Ishikawa (cell line): ENCODE measurements at regions not wholly inside any gene's neighbourhood (a gene's known extent, or its start where the extent isn't known, plus 50 kb on each side); places are given as distances from the start of the nearest gene placed in this dataset.

Source experiments
- CEBPB ChIP-seq: IDR thresholded peaks from 2 replicates; pipeline ENCODE4 v1.6.1; 2012
- CREB1 ChIP-seq: IDR thresholded peaks from 2 replicates; pipeline ENCODE4 v1.6.1; 2012; ENCODE audit warnings: low read depth
- EGR1 ChIP-seq: IDR thresholded peaks from 2 replicates; pipeline ENCODE4 v1.6.1; 2012
- EP300 ChIP-seq: IDR thresholded peaks from 2 replicates; pipeline ENCODE4 v1.6.1; 2012; ENCODE audit warnings: borderline replicate concordance
- FOXM1 ChIP-seq: IDR thresholded peaks from 2 replicates; pipeline ENCODE4 v1.6.1; 2012; ENCODE audit warnings: low read depth, borderline replicate concordance
- NFIC ChIP-seq: IDR thresholded peaks from 2 replicates; pipeline ENCODE4 v1.6.1; 2012
- RAD21 ChIP-seq: IDR thresholded peaks from 2 replicates; pipeline ENCODE4 v1.6.1; 2012; ENCODE audit warnings: low read depth
- TAF1 ChIP-seq: IDR thresholded peaks from 2 replicates; pipeline ENCODE4 v1.6.1; 2012; ENCODE audit warnings: low read depth, mild to moderate bottlenecking
- TCF12 ChIP-seq: IDR thresholded peaks from 2 replicates; pipeline ENCODE4 v1.6.1; 2012; ENCODE audit warnings: low read depth
- TEAD4 ChIP-seq: IDR thresholded peaks from 2 replicates; pipeline ENCODE4 v1.6.1; 2012
- YY1 ChIP-seq: IDR thresholded peaks from 2 replicates; pipeline ENCODE4 v1.6.1; 2012; ENCODE audit warnings: low read depth
- ZBTB7A ChIP-seq: IDR thresholded peaks from 2 replicates; pipeline ENCODE4 v1.6.1; 2012; ENCODE audit warnings: low read depth
- TF ChIP-seq, protein P1 (sequence below): IDR thresholded peaks from 2 replicates; pipeline ENCODE4 v1.6.1; 2012
- TF ChIP-seq, protein P2 (sequence below): IDR thresholded peaks from 2 replicates; pipeline ENCODE4 v1.6.1; 2012; ENCODE audit warnings: low read depth, mild to moderate bottlenecking
- TF ChIP-seq, protein P3 (sequence below): IDR thresholded peaks from 2 replicates; pipeline ENCODE4 v1.6.1; 2012

DNA sequence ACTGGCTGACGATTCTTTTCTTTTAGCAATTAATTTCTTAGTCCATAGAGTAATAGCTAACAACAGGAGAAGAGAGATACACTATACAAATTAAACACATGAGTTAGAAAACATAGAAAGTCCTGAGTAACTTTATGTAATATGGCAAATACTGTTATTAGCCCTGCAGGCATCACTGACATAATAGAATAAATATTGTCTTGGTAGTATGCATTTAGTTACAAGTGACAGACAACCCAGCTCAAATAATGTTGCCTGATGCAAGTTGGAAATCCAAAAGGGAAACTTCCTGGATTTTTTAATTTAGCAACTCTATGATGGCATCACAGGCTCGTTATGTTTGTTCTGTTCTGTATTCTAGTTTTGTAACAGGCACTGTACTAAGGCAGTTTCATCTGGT, 95.1 kb downstream of the DKK1 start:
- TF ChIP-seq, protein P1, sequence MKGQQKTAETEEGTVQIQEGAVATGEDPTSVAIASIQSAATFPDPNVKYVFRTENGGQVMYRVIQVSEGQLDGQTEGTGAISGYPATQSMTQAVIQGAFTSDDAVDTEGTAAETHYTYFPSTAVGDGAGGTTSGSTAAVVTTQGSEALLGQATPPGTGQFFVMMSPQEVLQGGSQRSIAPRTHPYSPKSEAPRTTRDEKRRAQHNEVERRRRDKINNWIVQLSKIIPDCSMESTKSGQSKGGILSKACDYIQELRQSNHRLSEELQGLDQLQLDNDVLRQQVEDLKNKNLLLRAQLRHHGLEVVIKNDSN, result no peak
- TF ChIP-seq RAD21 (no peak), EP300 (no peak), TCF12 (no peak)
- TF ChIP-seq, protein P2, sequence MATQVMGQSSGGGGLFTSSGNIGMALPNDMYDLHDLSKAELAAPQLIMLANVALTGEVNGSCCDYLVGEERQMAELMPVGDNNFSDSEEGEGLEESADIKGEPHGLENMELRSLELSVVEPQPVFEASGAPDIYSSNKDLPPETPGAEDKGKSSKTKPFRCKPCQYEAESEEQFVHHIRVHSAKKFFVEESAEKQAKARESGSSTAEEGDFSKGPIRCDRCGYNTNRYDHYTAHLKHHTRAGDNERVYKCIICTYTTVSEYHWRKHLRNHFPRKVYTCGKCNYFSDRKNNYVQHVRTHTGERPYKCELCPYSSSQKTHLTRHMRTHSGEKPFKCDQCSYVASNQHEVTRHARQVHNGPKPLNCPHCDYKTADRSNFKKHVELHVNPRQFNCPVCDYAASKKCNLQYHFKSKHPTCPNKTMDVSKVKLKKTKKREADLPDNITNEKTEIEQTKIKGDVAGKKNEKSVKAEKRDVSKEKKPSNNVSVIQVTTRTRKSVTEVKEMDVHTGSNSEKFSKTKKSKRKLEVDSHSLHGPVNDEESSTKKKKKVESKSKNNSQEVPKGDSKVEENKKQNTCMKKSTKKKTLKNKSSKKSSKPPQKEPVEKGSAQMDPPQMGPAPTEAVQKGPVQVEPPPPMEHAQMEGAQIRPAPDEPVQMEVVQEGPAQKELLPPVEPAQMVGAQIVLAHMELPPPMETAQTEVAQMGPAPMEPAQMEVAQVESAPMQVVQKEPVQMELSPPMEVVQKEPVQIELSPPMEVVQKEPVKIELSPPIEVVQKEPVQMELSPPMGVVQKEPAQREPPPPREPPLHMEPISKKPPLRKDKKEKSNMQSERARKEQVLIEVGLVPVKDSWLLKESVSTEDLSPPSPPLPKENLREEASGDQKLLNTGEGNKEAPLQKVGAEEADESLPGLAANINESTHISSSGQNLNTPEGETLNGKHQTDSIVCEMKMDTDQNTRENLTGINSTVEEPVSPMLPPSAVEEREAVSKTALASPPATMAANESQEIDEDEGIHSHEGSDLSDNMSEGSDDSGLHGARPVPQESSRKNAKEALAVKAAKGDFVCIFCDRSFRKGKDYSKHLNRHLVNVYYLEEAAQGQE, result no peak

DNA sequence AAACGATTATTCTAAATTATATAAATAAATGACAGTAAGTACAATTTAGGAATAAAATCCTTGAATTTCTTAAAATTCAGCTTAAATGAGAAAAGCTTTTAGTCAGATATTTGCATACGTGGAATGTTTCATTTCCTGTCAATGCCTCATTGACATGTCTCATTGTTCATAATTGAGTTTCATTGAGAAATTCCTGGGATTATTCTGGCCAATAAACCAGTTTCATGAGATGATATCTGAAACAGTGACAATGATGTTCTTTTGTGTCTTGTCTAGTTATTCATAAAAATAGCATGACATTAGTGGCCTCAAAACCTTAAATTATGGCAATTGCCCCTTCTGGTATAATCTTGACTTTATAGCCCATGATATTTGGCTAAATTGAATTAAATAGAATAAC, 95.8 kb downstream of the DKK1 start:
- TF ChIP-seq YY1 (no peak), TEAD4 (no peak), NFIC (no peak), EP300 (no peak), FOXM1 (no peak), TCF12 (no peak), ZBTB7A (no peak)

DNA sequence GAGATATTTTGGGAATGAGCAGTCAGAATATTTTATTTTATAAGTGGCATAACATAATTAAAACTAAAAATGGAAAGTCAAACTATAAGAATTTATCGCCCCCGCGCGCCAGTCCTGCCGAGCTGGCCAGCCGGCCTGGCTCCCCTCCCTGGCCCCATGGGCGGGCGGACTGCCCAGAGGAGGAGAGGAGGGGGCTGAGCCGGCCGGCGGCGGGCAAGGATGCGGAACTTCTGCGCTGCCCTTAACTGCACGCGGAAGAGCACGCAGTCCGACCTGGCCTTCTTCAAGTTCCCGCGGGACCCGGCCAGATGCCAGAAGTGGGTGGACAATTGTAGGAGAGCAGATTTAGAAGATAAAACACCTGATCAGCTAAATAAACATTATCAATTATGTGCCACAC, 96.8 kb downstream of the DKK1 start:
- TF ChIP-seq NFIC (no peak), TAF1 (no peak), YY1 (no peak), TCF12 (no peak)

DNA sequence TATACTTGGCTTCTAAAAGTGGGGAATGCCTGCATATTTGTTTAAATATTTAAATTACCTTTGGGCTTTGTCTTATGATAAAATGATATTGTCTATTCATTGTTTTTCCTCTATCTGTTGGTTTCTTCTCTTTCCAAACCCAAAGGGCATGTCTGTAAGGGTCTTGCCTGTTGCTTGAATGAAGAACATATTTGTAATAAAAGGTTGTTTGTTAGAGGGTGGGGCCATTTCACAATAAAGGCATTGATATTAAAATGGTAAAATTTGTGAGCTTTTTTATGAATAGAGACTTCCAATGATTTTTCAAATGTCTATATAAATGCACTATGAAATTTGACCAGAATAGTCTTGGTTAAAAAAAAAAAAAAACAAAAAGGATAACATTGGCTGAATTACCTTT, 105.2 kb downstream of the DKK1 start:
- TF ChIP-seq TCF12 (no peak), YY1 (no peak), EGR1 (no peak), CREB1 (no peak), CEBPB (no peak), EP300 (no peak), ZBTB7A (no peak), TAF1 (no peak), FOXM1 (no peak), TEAD4 (no peak), NFIC (no peak)
- TF ChIP-seq, protein P2, result no peak
- TF ChIP-seq, protein P3, sequence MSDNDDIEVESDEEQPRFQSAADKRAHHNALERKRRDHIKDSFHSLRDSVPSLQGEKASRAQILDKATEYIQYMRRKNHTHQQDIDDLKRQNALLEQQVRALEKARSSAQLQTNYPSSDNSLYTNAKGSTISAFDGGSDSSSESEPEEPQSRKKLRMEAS, result no peak

DNA sequence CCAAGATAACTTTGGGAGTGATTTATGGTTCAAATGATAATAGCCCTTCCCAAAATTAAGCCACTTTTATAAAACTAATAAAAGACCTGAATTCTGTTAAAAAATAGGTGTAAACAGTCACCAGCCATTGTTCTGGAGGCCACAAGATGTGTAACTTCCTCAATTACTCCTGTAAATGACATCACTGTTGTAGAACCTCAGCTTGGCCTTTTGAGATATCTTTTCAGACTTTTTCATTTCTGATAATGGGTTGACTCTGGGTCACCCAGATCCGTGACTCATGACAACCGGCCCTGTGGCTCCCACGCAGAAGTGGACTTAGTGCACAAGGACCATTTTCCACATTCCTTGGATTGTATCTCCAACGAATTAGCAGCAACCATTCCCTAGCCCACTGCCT, 106.6 kb downstream of the DKK1 start:
- no peak for TF ChIP-seq EGR1
- TF ChIP-seq EP300, result no peak
- TF ChIP-seq, protein P3, result no peak
- no peak for TF ChIP-seq NFIC
- TF ChIP-seq, protein P1, result no peak
- no peak for TF ChIP-seq TCF12
- no peak for TF ChIP-seq YY1
- TF ChIP-seq, protein P2, result no peak
- TF ChIP-seq CEBPB, result no peak
- TF ChIP-seq ZBTB7A, result no peak
- TF ChIP-seq FOXM1, result no peak
- TF ChIP-seq TAF1, result no peak
- no peak for TF ChIP-seq TEAD4

DNA sequence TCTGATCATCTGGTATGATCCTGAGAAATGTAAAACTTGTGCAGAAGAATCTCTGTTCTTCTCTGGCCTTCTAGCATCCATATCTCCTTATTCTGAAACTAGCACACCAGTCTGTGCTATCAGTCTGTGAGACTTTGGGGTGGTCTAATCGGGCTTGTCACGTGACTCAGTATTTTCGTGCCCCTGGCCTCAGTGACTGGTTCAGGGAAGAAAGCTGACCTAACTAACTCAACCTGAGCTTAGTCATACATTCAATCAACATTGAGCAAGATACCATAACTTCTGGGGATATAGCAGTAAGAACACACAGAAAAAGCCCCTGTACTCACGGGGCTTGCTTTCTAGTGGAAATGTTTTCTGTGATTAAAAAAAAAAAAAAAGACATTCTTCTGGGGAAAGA, 109.3 kb downstream of the DKK1 start:
- TF ChIP-seq TAF1 (no peak), FOXM1 (no peak), CREB1 (no peak), ZBTB7A (no peak), CEBPB (no peak), RAD21 (no peak)
- TF ChIP-seq, protein P3, result no peak
- TF ChIP-seq, protein P2, result no peak
